Osteoblast (primary cell): ENCODE measurements at regions not wholly inside any gene's neighbourhood (a gene's known extent, or its start where the extent isn't known, plus 50 kb on each side); places are given as distances from the start of the nearest gene placed in this dataset.

Experiments used
- DNase-seq: peaks from one replicate; pipeline ENCODE4 v3.0.0; 2011; ENCODE audit warnings: low spot score, mixed read lengths; ENCODE audit not compliant: insufficient read length; ENCODE audit errors: missing footprints
- H2AFZ ChIP-seq: 2 replicates; pipeline ENCODE4 v1.6.0; 2011; ENCODE audit warnings: mild to moderate bottlenecking, low read length
- H3K27ac ChIP-seq: 2 replicates; pipeline ENCODE4 v1.5.1; 2011; ENCODE audit warnings: mild to moderate bottlenecking, low read depth, low read length, moderate library complexity
- H3K27me3 ChIP-seq: 2 replicates; pipeline ENCODE4 v1.6.0; 2012; ENCODE audit warnings: mild to moderate bottlenecking, control low read depth, inconsistent platforms, low read length, moderate library complexity; ENCODE audit not compliant: insufficient read depth
- H3K36me3 ChIP-seq: 2 replicates; pipeline ENCODE4 v1.5.1; 2011; ENCODE audit warnings: mild to moderate bottlenecking, low read length, control low read depth, moderate library complexity; ENCODE audit not compliant: insufficient read depth
- H3K4me1 ChIP-seq: 2 replicates; pipeline ENCODE4 v1.5.1; 2011; ENCODE audit warnings: mild to moderate bottlenecking, low read length, control low read depth, moderate library complexity; ENCODE audit not compliant: insufficient read depth
- H3K4me2 ChIP-seq: 2 replicates; pipeline ENCODE4 v1.6.0; 2011; ENCODE audit warnings: mild to moderate bottlenecking, low read length; ENCODE audit not compliant: insufficient read depth
- H3K4me3 ChIP-seq: fragments of 200-600 bp; sonication (generic); 3 replicates; pipeline ENCODE4 v1.5.1; 2012; ENCODE audit warnings: mild to moderate bottlenecking, low read length, inconsistent platforms; ENCODE audit not compliant: insufficient read depth
- H3K79me2 ChIP-seq: 2 replicates; pipeline ENCODE4 v1.6.0; 2012; ENCODE audit warnings: mild to moderate bottlenecking, low read length, control low read depth, inconsistent platforms; ENCODE audit not compliant: insufficient read depth
- H3K9me3 ChIP-seq: 2 replicates; pipeline ENCODE4 v1.5.1; 2011; ENCODE audit warnings: low read depth, low read length, control low read depth
- H4K20me1 ChIP-seq: 2 replicates; pipeline ENCODE4 v1.6.0; 2012; ENCODE audit warnings: mild to moderate bottlenecking, low read length, control low read depth; ENCODE audit not compliant: insufficient read depth
- TF ChIP-seq, protein P1 (sequence below): IDR thresholded peaks from 2 replicates; pipeline ENCODE4 v1.5.1; 2011; ENCODE audit warnings: mild to moderate bottlenecking, low read depth, low read length, moderate library complexity; ENCODE audit errors: extremely low read depth

DNA sequence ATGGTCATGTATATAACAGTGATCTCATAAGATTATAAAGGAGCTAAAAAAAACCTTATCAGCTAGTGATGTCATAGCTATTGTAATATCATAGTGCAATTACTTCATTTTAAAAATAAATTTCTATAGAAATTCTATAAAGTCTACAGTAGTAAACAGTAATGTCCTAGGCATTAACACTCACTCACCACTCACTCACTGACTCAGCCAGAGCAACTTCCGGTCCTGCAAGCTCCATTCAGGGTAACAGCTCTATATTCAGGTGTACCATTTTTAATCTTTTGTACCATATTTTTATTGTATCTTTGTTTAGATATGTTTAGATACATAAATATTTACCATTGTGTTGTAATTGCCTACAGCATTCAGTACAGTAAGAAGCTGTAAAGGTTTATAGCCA lies 524.4 kb upstream of the CDH5 start:
- Histone ChIP-seq H3K4me2 (no peak overlapping the region), H3K27ac (no peak overlapping the region)

DNA sequence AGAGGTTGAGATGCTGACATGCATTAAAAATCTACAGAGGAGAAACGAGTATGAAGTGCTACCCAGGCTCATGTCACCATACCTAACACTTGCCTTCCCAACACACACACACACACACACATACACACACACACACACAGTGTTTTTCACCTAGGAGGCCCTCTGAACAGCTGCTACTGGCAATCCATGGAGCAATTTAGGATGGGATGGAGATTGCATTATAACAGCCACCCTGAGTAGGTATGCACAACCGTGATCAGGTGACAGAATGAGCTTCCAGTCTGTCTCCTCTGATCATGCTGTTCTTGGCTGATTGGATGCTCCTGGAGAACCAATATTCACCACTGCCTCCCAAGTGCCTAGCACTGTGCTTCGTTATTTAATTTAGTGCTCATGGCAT lies 528.5 kb upstream of the CDH5 start:
- DNase-seq, result no peak
- Histone ChIP-seq H3K79me2 (no peaks in the 10 kb centered on the region), H2AFZ (no peak overlapping the region), H4K20me1 (no peaks in the 10 kb centered on the region), H3K4me1 (no peaks in the 10 kb centered on the region), H3K9me3 (no peaks in the 10 kb centered on the region), H3K27ac (no peak overlapping the region), H3K27me3 (peaks cover 4% of the 10 kb centered on the region), H3K4me2 (no peak overlapping the region), H3K36me3 (no peaks in the 10 kb centered on the region), H3K4me3 (no peak overlapping the region)
- TF ChIP-seq, protein P1, sequence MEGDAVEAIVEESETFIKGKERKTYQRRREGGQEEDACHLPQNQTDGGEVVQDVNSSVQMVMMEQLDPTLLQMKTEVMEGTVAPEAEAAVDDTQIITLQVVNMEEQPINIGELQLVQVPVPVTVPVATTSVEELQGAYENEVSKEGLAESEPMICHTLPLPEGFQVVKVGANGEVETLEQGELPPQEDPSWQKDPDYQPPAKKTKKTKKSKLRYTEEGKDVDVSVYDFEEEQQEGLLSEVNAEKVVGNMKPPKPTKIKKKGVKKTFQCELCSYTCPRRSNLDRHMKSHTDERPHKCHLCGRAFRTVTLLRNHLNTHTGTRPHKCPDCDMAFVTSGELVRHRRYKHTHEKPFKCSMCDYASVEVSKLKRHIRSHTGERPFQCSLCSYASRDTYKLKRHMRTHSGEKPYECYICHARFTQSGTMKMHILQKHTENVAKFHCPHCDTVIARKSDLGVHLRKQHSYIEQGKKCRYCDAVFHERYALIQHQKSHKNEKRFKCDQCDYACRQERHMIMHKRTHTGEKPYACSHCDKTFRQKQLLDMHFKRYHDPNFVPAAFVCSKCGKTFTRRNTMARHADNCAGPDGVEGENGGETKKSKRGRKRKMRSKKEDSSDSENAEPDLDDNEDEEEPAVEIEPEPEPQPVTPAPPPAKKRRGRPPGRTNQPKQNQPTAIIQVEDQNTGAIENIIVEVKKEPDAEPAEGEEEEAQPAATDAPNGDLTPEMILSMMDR, result no peak

More for the DNA sequence above, 524.4 kb upstream of the CDH5 start:
- Histone ChIP-seq H3K79me2 (no peaks in the 10 kb centered on the region), H3K4me3 (no peak overlapping the region), H4K20me1 (no peaks in the 10 kb centered on the region), H2AFZ (no peak overlapping the region), H3K36me3 (no peaks in the 10 kb centered on the region), H3K9me3 (no peaks in the 10 kb centered on the region), H3K27me3 (peaks cover 4% of the 10 kb centered on the region), H3K4me1 (peaks cover 5% of the 10 kb centered on the region)
- no peak for DNase-seq
- TF ChIP-seq, protein P1, result no peak

DNA sequence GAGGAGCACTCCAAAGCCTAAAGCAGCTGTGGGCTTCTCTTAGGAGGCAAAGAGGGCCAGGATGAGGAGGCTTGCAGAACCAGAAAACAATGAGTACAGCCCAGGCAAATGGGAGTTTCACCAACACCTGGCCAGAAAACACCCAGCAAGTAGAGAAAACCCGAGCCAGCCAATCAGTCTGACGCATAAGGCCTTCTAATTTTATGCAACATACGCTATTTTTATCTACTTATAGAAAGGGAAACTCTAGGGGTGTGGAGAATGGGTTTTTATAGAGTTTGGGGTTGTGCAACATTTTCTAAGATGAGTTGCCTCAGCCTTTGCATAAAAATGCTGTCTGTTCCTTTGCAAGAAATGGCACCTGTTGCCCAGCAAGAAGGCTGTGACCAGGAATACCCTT lies 529.0 kb upstream of the CDH5 start:
- H3K27ac ChIP-seq, result no peak overlapping the region
- no peaks in the 10 kb centered on the region for H3K4me1 ChIP-seq
- no peak for DNase-seq
- TF ChIP-seq, protein P1, result no peak
- no peaks in the 10 kb centered on the region for H3K79me2 ChIP-seq
- no peak overlapping the region for H3K4me3 ChIP-seq
- no peaks in the 10 kb centered on the region for H3K36me3 ChIP-seq
- H3K4me2 ChIP-seq, result no peak overlapping the region
- peaks cover 4% of the 10 kb centered on the region for H3K27me3 ChIP-seq
- no peaks in the 10 kb centered on the region for H4K20me1 ChIP-seq
- H2AFZ ChIP-seq, result no peak overlapping the region
- no peaks in the 10 kb centered on the region for H3K9me3 ChIP-seq

DNA sequence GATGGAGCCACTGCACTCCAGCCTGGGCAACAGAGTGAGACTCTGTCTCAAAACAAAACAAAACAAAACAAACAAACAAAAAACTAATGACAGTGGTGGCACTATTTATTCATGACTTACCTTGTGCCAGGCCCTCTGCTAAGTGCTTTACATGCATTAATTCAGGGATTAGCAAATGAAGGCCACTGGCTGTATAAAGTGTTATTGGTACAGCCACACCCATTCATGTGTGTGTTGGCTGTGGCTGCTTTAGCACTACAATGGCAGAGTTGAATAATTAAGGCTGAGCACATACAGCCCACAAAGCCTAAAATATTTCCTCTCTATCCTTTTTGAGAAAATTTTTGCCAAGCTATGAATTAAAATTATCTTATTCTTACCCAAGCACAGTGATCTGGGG lies 531.8 kb upstream of the CDH5 start:
- Histone ChIP-seq H3K4me1 (no peaks in the 10 kb centered on the region), H3K27ac (no peak overlapping the region), H3K27me3 (peaks cover 4% of the 10 kb centered on the region), H3K4me3 (no peak overlapping the region), H2AFZ (no peak overlapping the region), H4K20me1 (no peaks in the 10 kb centered on the region), H3K4me2 (no peak overlapping the region), H3K79me2 (no peaks in the 10 kb centered on the region), H3K9me3 (no peaks in the 10 kb centered on the region), H3K36me3 (no peaks in the 10 kb centered on the region)
- TF ChIP-seq, protein P1, result no peak
- DNase-seq, result no peak
